Suprapubic skin (tissue), 4 donors: ENCODE measurements at regions not wholly inside any gene's neighbourhood (a gene's known extent, or its start where the extent isn't known, plus 50 kb on each side); places are given as distances from the start of the nearest gene placed in this dataset.

Experiments
- DNase-seq, 2 donors: peaks; one replicate each; pipeline ENCODE4 v3.0.0-alpha.2; 2019; ENCODE audit warnings: low spot score in 2 of 2
- H3K27ac ChIP-seq: fragments of 200-600 bp; sonication (generic); one replicate; pipeline ENCODE4 v1.5.1; 2019
- H3K27me3 ChIP-seq: fragments of 200-600 bp; sonication (generic); one replicate; pipeline ENCODE4 v1.5.1; 2019
- H3K36me3 ChIP-seq: fragments of 200-600 bp; sonication (generic); one replicate; pipeline ENCODE4 v1.5.1; 2019
- H3K4me1 ChIP-seq: fragments of 200-600 bp; sonication (generic); one replicate; pipeline ENCODE4 v1.5.1; 2019
- H3K4me3 ChIP-seq: fragments of 200-600 bp; sonication (generic); one replicate; pipeline ENCODE4 v1.5.1; 2019; ENCODE audit warnings: mild to moderate bottlenecking
- H3K9me3 ChIP-seq: fragments of 200-600 bp; sonication (generic); one replicate; pipeline ENCODE4 v1.5.1; 2019
- EP300 ChIP-seq: sonication (generic); formaldehyde crosslinking; IDR thresholded peaks from one replicate; pipeline ENCODE4 v1.6.1; 2017; ENCODE audit warnings: antibody characterized with exemption
- POLR2A ChIP-seq, 2 donors: fragments of 450-650 bp; IDR thresholded peaks; one replicate each; pipeline ENCODE4 v1.6.1; 2017; ENCODE audit warnings: antibody characterized with exemption in 2 of 2, mild to moderate bottlenecking in 2 of 2, moderate library complexity in 2 of 2
- POLR2AphosphoS5 ChIP-seq, 3 donors: sonication (generic); formaldehyde crosslinking; IDR thresholded peaks; one replicate each; pipeline ENCODE4 v1.6.1; 2017; ENCODE audit warnings: antibody characterized with exemption in 3 of 3
- WGBS: methylation state at CpG from one replicate; pipeline ENCODE4 v1.1.5; 2018; 5-methylcytosine and 5-hydroxymethylcytosine counted together
- TF ChIP-seq, protein P1 (sequence below), 2 donors: fragments of 200-600 bp in 1 of 2; fragments of 450-650 bp in 1 of 2; sonication (generic) in 1 of 2; IDR thresholded peaks; one replicate each; pipeline ENCODE4 v1.5.1; 2016 to 2019; ENCODE audit warnings: antibody characterized with exemption in 2 of 2, mild to moderate bottlenecking in 1 of 2, moderate library complexity in 1 of 2

DNA sequence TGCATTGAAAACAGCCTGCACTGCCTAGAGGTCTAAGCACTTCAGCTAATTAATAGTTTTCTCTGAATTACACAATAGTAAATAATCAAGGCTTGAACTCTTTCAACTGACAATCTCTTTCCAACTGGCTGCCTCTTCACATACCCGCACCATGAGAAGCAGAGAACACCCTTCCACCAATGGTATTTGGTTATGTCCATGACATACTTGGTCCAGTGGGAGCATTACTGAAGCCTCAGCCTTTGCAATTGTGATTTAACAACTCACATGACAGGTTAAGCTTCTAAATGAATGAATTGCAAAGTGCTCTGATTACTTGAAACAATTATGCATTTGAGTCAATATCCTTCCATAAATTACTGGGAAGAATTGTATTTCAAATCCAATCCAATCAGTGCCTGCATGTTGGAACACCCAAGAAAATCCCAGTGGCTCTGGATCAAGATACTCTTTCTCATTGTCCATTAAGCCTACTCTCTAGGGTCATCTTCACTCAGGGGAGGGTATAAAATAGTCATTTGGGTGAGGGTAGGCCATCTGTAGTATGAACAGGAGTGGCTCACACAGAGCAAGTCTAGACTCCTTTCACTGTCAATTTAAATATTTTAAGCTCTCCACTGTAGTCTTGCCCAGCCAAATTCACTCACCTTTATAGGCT lies 101.1 kb downstream of the HS1BP3 start:
- WGBS, result 48% methylated on average over 1 of the region's 1 CpG
- Histone ChIP-seq H3K27me3 (no peaks in the 10 kb centered on the region), H3K4me1 (peaks cover 7% of the 10 kb centered on the region), H3K27ac (no peak overlapping the region), H3K36me3 (no peaks in the 10 kb centered on the region), H3K9me3 (no peaks in the 10 kb centered on the region), H3K4me3 (no peak overlapping the region)
- DNase-seq, result no peak
- TF ChIP-seq POLR2AphosphoS5 (IDR thresholded peaks at IDR 0.05) (no peak), EP300 (no peak), POLR2A (IDR thresholded peaks at IDR 0.05) (no peak)
- TF ChIP-seq, protein P1, sequence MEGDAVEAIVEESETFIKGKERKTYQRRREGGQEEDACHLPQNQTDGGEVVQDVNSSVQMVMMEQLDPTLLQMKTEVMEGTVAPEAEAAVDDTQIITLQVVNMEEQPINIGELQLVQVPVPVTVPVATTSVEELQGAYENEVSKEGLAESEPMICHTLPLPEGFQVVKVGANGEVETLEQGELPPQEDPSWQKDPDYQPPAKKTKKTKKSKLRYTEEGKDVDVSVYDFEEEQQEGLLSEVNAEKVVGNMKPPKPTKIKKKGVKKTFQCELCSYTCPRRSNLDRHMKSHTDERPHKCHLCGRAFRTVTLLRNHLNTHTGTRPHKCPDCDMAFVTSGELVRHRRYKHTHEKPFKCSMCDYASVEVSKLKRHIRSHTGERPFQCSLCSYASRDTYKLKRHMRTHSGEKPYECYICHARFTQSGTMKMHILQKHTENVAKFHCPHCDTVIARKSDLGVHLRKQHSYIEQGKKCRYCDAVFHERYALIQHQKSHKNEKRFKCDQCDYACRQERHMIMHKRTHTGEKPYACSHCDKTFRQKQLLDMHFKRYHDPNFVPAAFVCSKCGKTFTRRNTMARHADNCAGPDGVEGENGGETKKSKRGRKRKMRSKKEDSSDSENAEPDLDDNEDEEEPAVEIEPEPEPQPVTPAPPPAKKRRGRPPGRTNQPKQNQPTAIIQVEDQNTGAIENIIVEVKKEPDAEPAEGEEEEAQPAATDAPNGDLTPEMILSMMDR (IDR thresholded peaks at IDR 0.05), result no peak

DNA sequence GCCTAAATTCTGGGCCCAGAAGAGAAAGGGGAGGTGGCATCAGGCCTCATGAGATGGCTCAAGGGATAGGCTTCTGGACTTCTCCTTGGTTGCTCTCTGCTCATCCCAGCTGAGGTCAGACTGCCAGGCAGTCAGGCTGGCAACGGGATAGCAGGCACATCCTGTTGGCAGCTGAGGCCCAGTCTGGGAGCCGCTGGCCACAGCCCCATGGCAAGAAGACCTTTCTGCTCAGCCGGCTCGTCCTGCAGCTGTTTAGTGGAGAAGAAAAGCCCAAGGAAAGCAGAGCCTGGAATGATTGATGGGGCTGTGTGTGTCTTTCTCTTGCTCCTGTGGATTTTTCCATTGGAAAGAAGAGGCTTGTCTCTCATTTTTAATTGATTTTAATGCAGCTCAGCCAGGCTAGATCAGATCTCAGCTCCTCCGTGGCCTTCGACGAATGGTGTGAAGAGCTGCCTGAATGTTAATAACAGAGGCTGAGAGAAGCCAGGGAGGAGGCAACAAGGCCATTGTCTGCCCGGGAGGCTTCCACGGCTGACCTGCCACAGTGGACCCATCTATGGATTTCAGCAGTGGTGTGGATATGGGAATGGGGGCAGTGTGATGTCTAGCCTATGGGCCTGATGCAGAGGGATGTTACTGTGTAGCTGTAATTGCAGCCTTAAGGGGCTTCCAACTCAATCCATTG lies 99.5 kb downstream of the HS1BP3 start:
- 52% methylated on average over 9 of the region's 9 CpGs for WGBS
- no peaks in the 10 kb centered on the region for H3K36me3 ChIP-seq
- H3K4me3 ChIP-seq, result no peak overlapping the region
- no peaks in the 10 kb centered on the region for H3K27me3 ChIP-seq
- H3K9me3 ChIP-seq, result no peaks in the 10 kb centered on the region
- DNase-seq, result no peak
- TF ChIP-seq, protein P1 (IDR thresholded peaks at IDR 0.05), result no peak
- TF ChIP-seq EP300, result no peak
- peaks cover 7% of the 10 kb centered on the region for H3K4me1 ChIP-seq
- H3K27ac ChIP-seq, result peak overlapping the region; percentile 30

DNA sequence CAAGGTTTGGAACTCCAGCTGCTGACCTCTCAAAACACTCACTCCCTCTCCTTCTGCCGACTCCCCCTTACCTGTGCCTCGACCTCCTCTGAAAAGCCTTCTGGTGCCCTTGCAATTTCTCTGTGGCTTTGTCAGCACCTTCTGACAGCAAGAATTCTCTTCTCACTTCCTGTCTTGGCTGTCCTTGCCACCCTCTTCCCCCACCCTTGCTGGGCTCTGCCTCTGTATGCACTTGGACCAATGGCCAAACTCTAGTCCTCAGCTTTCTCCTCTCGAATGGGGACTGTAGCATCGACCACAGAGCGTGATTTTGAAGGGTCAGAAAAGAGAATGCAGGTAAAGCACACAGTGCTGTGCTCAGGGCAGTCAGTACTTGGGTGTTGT lies 99.0 kb downstream of the HS1BP3 start:
- 83% methylated on average over 5 of the region's 5 CpGs for WGBS
- no peak for DNase-seq
- H3K4me3 ChIP-seq, result no peak overlapping the region
- H3K27me3 ChIP-seq, result no peaks in the 10 kb centered on the region
- no peaks in the 10 kb centered on the region for H3K9me3 ChIP-seq
- no peaks in the 10 kb centered on the region for H3K36me3 ChIP-seq
- peaks cover 7% of the 10 kb centered on the region for H3K4me1 ChIP-seq
- no peak for TF ChIP-seq POLR2A (IDR thresholded peaks at IDR 0.05)
- TF ChIP-seq, protein P1 (IDR thresholded peaks at IDR 0.05), result no peak
- TF ChIP-seq POLR2AphosphoS5 (IDR thresholded peaks at IDR 0.05), result no peak
- no peak for TF ChIP-seq EP300
- peak overlapping the region; percentile 30 for H3K27ac ChIP-seq

DNA sequence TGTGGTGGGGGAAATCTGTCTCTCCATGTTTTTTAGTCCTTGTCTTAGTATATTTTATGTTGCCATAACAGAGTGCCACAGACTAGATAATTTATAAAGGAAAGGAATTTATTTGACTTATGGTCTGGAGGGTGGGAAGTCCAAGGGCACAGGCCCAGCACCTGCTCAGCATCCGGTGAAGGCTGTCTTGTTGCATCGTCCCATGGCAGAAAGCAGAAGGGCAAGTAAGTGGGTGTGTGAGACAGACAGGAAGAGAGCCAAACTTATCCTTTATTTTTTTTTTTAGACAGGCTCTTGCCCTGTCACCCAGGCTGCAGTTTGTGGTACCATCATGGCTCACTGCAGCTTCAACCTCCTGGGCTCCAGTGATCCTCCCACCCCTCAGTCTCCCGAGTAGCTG lies 98.1 kb downstream of the HS1BP3 start:
- TF ChIP-seq POLR2A (IDR thresholded peaks at IDR 0.05), result no peak
- TF ChIP-seq, protein P1 (IDR thresholded peaks at IDR 0.05), result no peak
- TF ChIP-seq POLR2AphosphoS5 (IDR thresholded peaks at IDR 0.05), result no peak
- no peak for TF ChIP-seq EP300
- Histone ChIP-seq H3K27me3 (no peaks in the 10 kb centered on the region), H3K27ac (no peak overlapping the region), H3K4me3 (no peak overlapping the region), H3K4me1 (peaks cover 7% of the 10 kb centered on the region), H3K9me3 (no peaks in the 10 kb centered on the region), H3K36me3 (no peaks in the 10 kb centered on the region)
- 83% methylated on average over 3 of the region's 3 CpGs for WGBS
- no peak for DNase-seq

DNA sequence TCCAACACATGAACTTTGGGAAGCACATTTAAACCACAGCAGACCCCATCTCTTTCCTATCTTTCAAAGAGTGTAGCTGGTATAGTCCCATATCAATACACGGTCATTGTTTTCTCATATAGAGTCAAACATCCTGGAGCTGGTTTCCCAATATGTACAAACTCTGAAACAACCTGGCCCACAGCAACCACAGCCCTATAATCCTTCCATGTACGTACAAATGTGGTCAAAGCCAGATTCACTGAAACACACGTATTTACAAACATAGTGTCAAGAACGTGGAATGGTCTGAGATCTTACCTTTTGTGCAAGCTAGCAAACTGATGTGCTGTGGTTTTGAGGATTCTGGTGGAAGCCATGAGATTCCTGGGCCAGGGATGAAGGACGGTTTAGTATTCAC lies 97.3 kb downstream of the HS1BP3 start:
- TF ChIP-seq, protein P1 (IDR thresholded peaks at IDR 0.05), result no peak
- no peak for TF ChIP-seq POLR2A (IDR thresholded peaks at IDR 0.05)
- TF ChIP-seq EP300, result no peak
- no peak for TF ChIP-seq POLR2AphosphoS5 (IDR thresholded peaks at IDR 0.05)
- Histone ChIP-seq H3K4me1 (peaks cover 7% of the 10 kb centered on the region), H3K9me3 (no peaks in the 10 kb centered on the region), H3K27me3 (no peaks in the 10 kb centered on the region), H3K4me3 (no peak overlapping the region), H3K36me3 (no peaks in the 10 kb centered on the region), H3K27ac (no peak overlapping the region)
- no peak for DNase-seq
- 71% methylated on average over 5 of the region's 5 CpGs for WGBS
